ENCODE measurements at regions not wholly inside any gene's neighbourhood (a gene's known extent, or its start where the extent isn't known, plus 50 kb on each side); places are given as distances from the start of the nearest gene placed in this dataset.
"Not testable (repeated sequence)": the region's sequence is repeated elsewhere in the genome, so short reads cannot be mapped to it uniquely, and the experiment has no call there.

GRCh38 chr3:75434276-75434912 is 229.7 kb upstream of the FRG2C start:
- not testable (repeated sequence) for TF ChIP-seq CTCF (IDR thresholded peaks at IDR 0.05); POLR2AphosphoS5 (IDR thresholded peaks at IDR 0.05); EP300 (IDR thresholded peaks at IDR 0.05); POLR2A (IDR thresholded peaks at IDR 0.05; ENCODE audit: low read depth)

All from esophagus muscularis mucosa (tissue), 4 donors.